ENCODE measurements at regions not wholly inside any gene's neighbourhood (a gene's known extent, or its start where the extent isn't known, plus 50 kb on each side); places are given as distances from the start of the nearest gene placed in this dataset.

DNA sequence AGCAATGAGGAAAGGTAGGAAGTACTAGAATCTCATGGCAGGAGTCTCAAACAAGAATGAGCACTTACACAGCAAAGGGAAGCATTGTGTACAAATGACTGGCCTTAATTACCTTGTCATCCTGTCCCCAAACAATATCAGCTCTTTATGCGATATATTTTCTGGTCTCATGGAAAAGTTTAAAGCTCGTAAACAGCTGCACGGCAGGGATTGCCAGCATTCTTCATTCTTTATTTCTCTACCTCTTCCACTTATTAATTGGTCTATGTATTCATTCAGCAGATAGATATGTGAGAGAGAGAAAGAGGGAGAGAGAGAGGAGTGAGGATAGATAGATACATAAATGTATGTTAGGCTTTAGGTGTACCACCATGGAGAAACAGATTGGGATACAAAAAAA is 155.8 kb upstream of the FAT4 start:
- H3K9me3 ChIP-seq (ENCODE audit: control insufficient read depth, insufficient read depth, low read length), result no peaks in the 10 kb centered on the region
- ChIA-PET POLR2A (ENCODE audit: unreplicated experiment) (no interaction called here), CTCF (no interaction called here)
- H3K56ac ChIP-seq (ENCODE audit: extremely low read depth, insufficient read depth, low read length), result no peak overlapping the region
- H4K20me1 ChIP-seq (ENCODE audit: insufficient read depth, low read length), result no peaks in the 10 kb centered on the region
- no peak overlapping the region for H3K9ac ChIP-seq (ENCODE audit: low read depth, low read length)
- DNase-seq (no peak), ATAC-seq (ENCODE audit: low read depth) (no peak)
- 0 out of 2 replicates have a peak, but pooled peaks cover 2% of the 10 kb centered on the region for H3K4me1 ChIP-seq (ENCODE audit: control insufficient read depth, insufficient read depth, low read length)
- WGBS, 2 experiments (ENCODE audit: extremely low coverage in 2 of 2, insufficient read length in 1 of 2), result no CpG with 5 or more reads among the region's 3 CpGs
- no peaks in the 10 kb centered on the region for H3K27me3 ChIP-seq (ENCODE audit: control insufficient read depth, insufficient read depth, low read length)
- H4K8ac ChIP-seq (ENCODE audit: low read depth in 2 of 2, low read length in 2 of 2), result no peak overlapping the region
- no peak overlapping the region for H3K27ac ChIP-seq (ENCODE audit: insufficient read depth, low read length)
- no peak overlapping the region for H2BK20ac ChIP-seq (ENCODE audit: low read depth, low read length)
- no peak overlapping the region for H3K4me2 ChIP-seq (ENCODE audit: low read depth, low read length)
- intact Hi-C loops (cut with micrococcal nuclease) (no loop called here), dilution Hi-C loops (cut with HindIII; ENCODE audit: low sequenced_read_pairs, unreplicated experiment) (no loop called here), in situ Hi-C loops (cut with MboI; ENCODE audit: low sequenced_read_pairs) (no loop called here)
- no peak overlapping the region for H3K4ac ChIP-seq (ENCODE audit: low read depth, low read length)
- H2AK9ac ChIP-seq (replicated peaks; ENCODE audit: low read depth, low read length, poor library complexity), result no peak overlapping the region
- H3K4me3 ChIP-seq (ENCODE audit: insufficient read depth, low read depth, low read length), result no peak overlapping the region
- H3K18ac ChIP-seq (ENCODE audit: low read depth, low read length), result no peak overlapping the region
- H3K79me1 ChIP-seq (ENCODE audit: low read depth in 1 of 2, low read length in 2 of 2), result no peaks in the 10 kb centered on the region
- no peak overlapping the region for H2BK5ac ChIP-seq (ENCODE audit: low read depth, low read length, poor library complexity, severe bottlenecking)
- H4K91ac ChIP-seq (ENCODE audit: insufficient read depth, low read depth, low read length), result no peak overlapping the region
- TF ChIP-seq SMC3 (IDR thresholded peaks at IDR 0.05; ENCODE audit: low read depth, low read length) (no peak), MAFK (IDR thresholded peaks at IDR 0.05; ENCODE audit: low read depth, low read length) (no peak), RAD21 (IDR thresholded peaks at IDR 0.05; ENCODE audit: low read length) (no peak), BHLHE40 (IDR thresholded peaks at IDR 0.05; ENCODE audit: low read depth, low read length) (no peak), POLR2A (IDR thresholded peaks at IDR 0.05; ENCODE audit: low read depth, low read length) (no peak), NFE2L2 (IDR thresholded peaks at IDR 0.05; ENCODE audit: low read depth, low read length) (no peak), MXI1 (IDR thresholded peaks at IDR 0.05; ENCODE audit: borderline replicate concordance, low read depth, low read length) (no peak), CEBPB (IDR thresholded peaks at IDR 0.05; ENCODE audit: low read depth, low read length) (no peak), MAZ (IDR thresholded peaks at IDR 0.05; ENCODE audit: borderline replicate concordance, low read depth, low read length) (no peak), RCOR1 (IDR thresholded peaks at IDR 0.05; ENCODE audit: insufficient replicate concordance, low read length) (no peak), RFX5 (IDR thresholded peaks at IDR 0.05; ENCODE audit: low read depth, low read length) (no peak), CHD1 (IDR thresholded peaks at IDR 0.05; ENCODE audit: low read depth, low read length) (no peak)
- TF ChIP-seq, protein P1, sequence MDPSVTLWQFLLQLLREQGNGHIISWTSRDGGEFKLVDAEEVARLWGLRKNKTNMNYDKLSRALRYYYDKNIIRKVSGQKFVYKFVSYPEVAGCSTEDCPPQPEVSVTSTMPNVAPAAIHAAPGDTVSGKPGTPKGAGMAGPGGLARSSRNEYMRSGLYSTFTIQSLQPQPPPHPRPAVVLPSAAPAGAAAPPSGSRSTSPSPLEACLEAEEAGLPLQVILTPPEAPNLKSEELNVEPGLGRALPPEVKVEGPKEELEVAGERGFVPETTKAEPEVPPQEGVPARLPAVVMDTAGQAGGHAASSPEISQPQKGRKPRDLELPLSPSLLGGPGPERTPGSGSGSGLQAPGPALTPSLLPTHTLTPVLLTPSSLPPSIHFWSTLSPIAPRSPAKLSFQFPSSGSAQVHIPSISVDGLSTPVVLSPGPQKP (IDR thresholded peaks at IDR 0.05; ENCODE audit: borderline replicate concordance, low read depth, low read length), result no peak
- TF ChIP-seq, protein P2, sequence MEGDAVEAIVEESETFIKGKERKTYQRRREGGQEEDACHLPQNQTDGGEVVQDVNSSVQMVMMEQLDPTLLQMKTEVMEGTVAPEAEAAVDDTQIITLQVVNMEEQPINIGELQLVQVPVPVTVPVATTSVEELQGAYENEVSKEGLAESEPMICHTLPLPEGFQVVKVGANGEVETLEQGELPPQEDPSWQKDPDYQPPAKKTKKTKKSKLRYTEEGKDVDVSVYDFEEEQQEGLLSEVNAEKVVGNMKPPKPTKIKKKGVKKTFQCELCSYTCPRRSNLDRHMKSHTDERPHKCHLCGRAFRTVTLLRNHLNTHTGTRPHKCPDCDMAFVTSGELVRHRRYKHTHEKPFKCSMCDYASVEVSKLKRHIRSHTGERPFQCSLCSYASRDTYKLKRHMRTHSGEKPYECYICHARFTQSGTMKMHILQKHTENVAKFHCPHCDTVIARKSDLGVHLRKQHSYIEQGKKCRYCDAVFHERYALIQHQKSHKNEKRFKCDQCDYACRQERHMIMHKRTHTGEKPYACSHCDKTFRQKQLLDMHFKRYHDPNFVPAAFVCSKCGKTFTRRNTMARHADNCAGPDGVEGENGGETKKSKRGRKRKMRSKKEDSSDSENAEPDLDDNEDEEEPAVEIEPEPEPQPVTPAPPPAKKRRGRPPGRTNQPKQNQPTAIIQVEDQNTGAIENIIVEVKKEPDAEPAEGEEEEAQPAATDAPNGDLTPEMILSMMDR (conservative IDR thresholded peaks at IDR 0.05; ENCODE audit: low read depth, low read length), result no peak
- TF ChIP-seq, protein P3, sequence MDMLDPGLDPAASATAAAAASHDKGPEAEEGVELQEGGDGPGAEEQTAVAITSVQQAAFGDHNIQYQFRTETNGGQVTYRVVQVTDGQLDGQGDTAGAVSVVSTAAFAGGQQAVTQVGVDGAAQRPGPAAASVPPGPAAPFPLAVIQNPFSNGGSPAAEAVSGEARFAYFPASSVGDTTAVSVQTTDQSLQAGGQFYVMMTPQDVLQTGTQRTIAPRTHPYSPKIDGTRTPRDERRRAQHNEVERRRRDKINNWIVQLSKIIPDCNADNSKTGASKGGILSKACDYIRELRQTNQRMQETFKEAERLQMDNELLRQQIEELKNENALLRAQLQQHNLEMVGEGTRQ (IDR thresholded peaks at IDR 0.05; ENCODE audit: low read depth, low read length), result no peak
- H2BK120ac ChIP-seq (ENCODE audit: low read depth, low read length), result no peak overlapping the region
- H2BK15ac ChIP-seq (ENCODE audit: low read depth, low read length), result no peak overlapping the region
- no peak overlapping the region for H2AK5ac ChIP-seq (ENCODE audit: low read depth, low read length)
- H3K36me3 ChIP-seq (ENCODE audit: control insufficient read depth, insufficient read depth, low read length), result no peaks in the 10 kb centered on the region
- H4K5ac ChIP-seq (ENCODE audit: low read depth, low read length), result no peak overlapping the region
- H3K14ac ChIP-seq (replicated peaks; ENCODE audit: low read depth, low read length), result no peak overlapping the region
- H2AFZ ChIP-seq (replicated peaks; ENCODE audit: low read length, poor library complexity), result no peak overlapping the region
- no peaks in the 10 kb centered on the region for H3K9me1 ChIP-seq (ENCODE audit: insufficient read depth, low read length)
- no peak overlapping the region for H3K23ac ChIP-seq (ENCODE audit: low read depth, low read length)
- no TSS peak for BruUV-seq (replicated peaks)

All from IMR-90 (cell line).